ENCODE measurements at regions not wholly inside any gene's neighbourhood (a gene's known extent, or its start where the extent isn't known, plus 50 kb on each side); places are given as distances from the start of the nearest gene placed in this dataset.

GRCh38 chr12:70157099-70157498 lies 86.1 kb upstream of the CNOT2 start:
- Histone ChIP-seq H3K9me3 (no peaks in the 10 kb centered on the region; the same call in 1 of the 2 replicates), H3K27me3 (ENCODE audit: insufficient read depth) (no peaks in the 10 kb centered on the region), H3K36me3 (replicated peaks in 1 of 2; ENCODE audit: control insufficient read depth in 1 of 2, insufficient read depth in 2 of 2, low read length in 1 of 2) (no peaks in the 10 kb centered on the region), H2AFZ (ENCODE audit: low read depth) (no peak overlapping the region), H3F3A (replicated peaks; ENCODE audit: insufficient read depth) (no peaks in the 10 kb centered on the region), H3K9ac (no peak overlapping the region), H3K4me3 (ENCODE audit: low read depth in 2 of 2, low read length in 1 of 2) (no peak overlapping the region), H4K20me1 (ENCODE audit: insufficient read depth) (no peaks in the 10 kb centered on the region), H3K27ac (ENCODE audit: low read depth in 2 of 2, low read length in 1 of 2) (no peak overlapping the region), H3K4me2 (no peak overlapping the region), H3K79me2 (ENCODE audit: insufficient read depth) (no peaks in the 10 kb centered on the region), H3K4me1 (ENCODE audit: control insufficient read depth in 1 of 2, insufficient read depth in 2 of 2, low read depth in 1 of 2, low read length in 1 of 2) (no peaks in the 10 kb centered on the region), H3K9me2 (no peaks in the 10 kb centered on the region)
- CTCF ChIA-PET: interaction anchor here (0.6 kb wide), 1 partner anchor 256 kb away, joined by 3 read pairs; no protein-coding TSS in a partner anchor
- POLR2A ChIA-PET: no interaction called here
- TF ChIP-seq CHD2 (IDR thresholded peaks at IDR 0.05; ENCODE audit: low read length, partially characterized antibody): no peak
- no peak for TF ChIP-seq CTCF (IDR thresholded peaks at IDR 0.05)
- no peak for TF ChIP-seq RFX5 (IDR thresholded peaks at IDR 0.05; ENCODE audit: low read length)
- TF ChIP-seq RCOR1 (IDR thresholded peaks at IDR 0.05; ENCODE audit: low read length): no peak
- no peak for TF ChIP-seq TAF1 (IDR thresholded peaks at IDR 0.05; ENCODE audit: borderline replicate concordance, low read depth, low read length)
- TF ChIP-seq MXI1 (IDR thresholded peaks at IDR 0.05; ENCODE audit: low read depth, low read length): no peak
- TF ChIP-seq POLR2AphosphoS5 (IDR thresholded peaks at IDR 0.05; ENCODE audit: low read depth, low read length): no peak
- TF ChIP-seq USF1 (IDR thresholded peaks at IDR 0.05; ENCODE audit: borderline replicate concordance, low read depth): no peak
- no peak for TF ChIP-seq MEF2A (IDR thresholded peaks at IDR 0.05; ENCODE audit: borderline replicate concordance, low read depth)
- TF ChIP-seq YY1 (IDR thresholded peaks at IDR 0.05; ENCODE audit: low read depth): no peak
- TF ChIP-seq EP300 (IDR thresholded peaks at IDR 0.05; ENCODE audit: borderline replicate concordance in 1 of 2, low read depth in 1 of 2, low read length in 1 of 2): no peak
- TF ChIP-seq NFIC (IDR thresholded peaks at IDR 0.05; ENCODE audit: borderline replicate concordance): no peak
- TF ChIP-seq TEAD4 (IDR thresholded peaks at IDR 0.05; ENCODE audit: borderline replicate concordance, insufficient read depth): no peak
- TF ChIP-seq REST (IDR thresholded peaks at IDR 0.05; ENCODE audit: low read depth, low read length): no peak
- DNase-seq: no peak
- WGBS (ENCODE audit: low lambda C conversion rate): 0% methylated on average over 1 of the region's 1 CpG
